GM12878 (cell line): ENCODE measurements at regions not wholly inside any gene's neighbourhood (a gene's known extent, or its start where the extent isn't known, plus 50 kb on each side); places are given as distances from the start of the nearest gene placed in this dataset.

Experiments used
- ATAC-seq: fragments of 200-7000 bp; cut with Tn5 transposase; 3 replicates; pipeline ENCODE4 v1.9.1; 2020; ENCODE audit warnings: mild to moderate bottlenecking, moderate library complexity
- BruUV-seq: library from RNA; stranded (reverse); fragments of 400-500 nt; replicated peaks from 2 replicates; lab custom pipeline; 2021; lab: Mats Ljungman, UMichigan
- CTCF ChIA-PET: fragments of 300-600 bp; sonication (Branson Sonifier 250); formaldehyde crosslinking; extraction: SDS; loops from one replicate; lab custom pipeline; 2021; ENCODE audit warnings: inconsistent platforms; lab: Yijun Ruan, JAX
- POLR2A ChIA-PET: fragments of 350-600 bp; formaldehyde crosslinking; extraction: SDS; loops from one replicate; lab custom pipeline; 2021; ENCODE audit warnings: inconsistent platforms; lab: Charles Lee
- RAD21 ChIA-PET: fragments of 300-600 bp; sonication (Branson Sonifier 250); formaldehyde crosslinking; loops from one replicate; lab custom pipeline; 2023; ENCODE audit warnings: antibody characterized with exemption; ENCODE audit not compliant: unreplicated experiment; lab: Charles Lee
- SMC1A ChIA-PET: fragments of 300-600 bp; sonication (Branson Sonifier 250); formaldehyde crosslinking; loops from one replicate; lab custom pipeline; 2023; ENCODE audit not compliant: unreplicated experiment, uncharacterized antibody; lab: Charles Lee
- DNase-seq: peaks from one replicate; pipeline ENCODE4 v3.0.0-alpha.2; 2011; ENCODE audit warnings: low read depth, low spot score
- FAIRE-seq: peaks from 3 replicates; lab custom pipeline; 2011; peaks lifted over from hg19 to GRCh38; lab: Jason Lieb, UNC
- H2AFZ ChIP-seq: 2 replicates; pipeline ENCODE4 v1.6.0; 2011; ENCODE audit warnings: low read depth, low read length, control low read depth; ENCODE audit not compliant: control insufficient read depth
- H3K27ac ChIP-seq: 2 replicates; pipeline ENCODE4 v1.5.1; 2011; ENCODE audit warnings: control low read depth; ENCODE audit not compliant: control insufficient read depth, insufficient read depth
- H3K27me3 ChIP-seq, 2 experiments: replicated peaks in 1 of 2; 2 replicates each; pipeline versions ENCODE4 v1.6.0 to v1.6.1; 2011; ENCODE audit warnings: low read length in 1 of 2; ENCODE audit not compliant: control insufficient read depth in 2 of 2, insufficient read depth in 2 of 2
- H3K36me3 ChIP-seq, 2 experiments: 2 replicates each; pipeline ENCODE4 v1.5.1; 2011; ENCODE audit warnings: low read length in 1 of 2; ENCODE audit not compliant: control insufficient read depth in 2 of 2, insufficient read depth in 2 of 2
- H3K4me1 ChIP-seq: 2 replicates; pipeline ENCODE4 v1.6.1; 2011; ENCODE audit warnings: mild to moderate bottlenecking, low read length, moderate library complexity, mixed read lengths; ENCODE audit not compliant: control insufficient read depth, insufficient read depth
- H3K4me2 ChIP-seq: 2 replicates; pipeline ENCODE4 v1.6.0; 2011; ENCODE audit warnings: control low read depth; ENCODE audit not compliant: control insufficient read depth, insufficient read depth
- H3K4me3 ChIP-seq: fragments of 200-600 bp; sonication (generic); 2 replicates; pipeline ENCODE4 v1.5.1; 2016
- H3K79me2 ChIP-seq: 2 replicates; pipeline ENCODE4 v1.6.0; 2011; ENCODE audit warnings: low read length; ENCODE audit not compliant: control insufficient read depth, insufficient read depth
- H3K9ac ChIP-seq: 2 replicates; pipeline ENCODE4 v1.8.0; 2011; ENCODE audit warnings: low read length, control low read depth, mixed read lengths; ENCODE audit not compliant: control insufficient read depth, insufficient read depth
- H3K9me3 ChIP-seq: replicated peaks from 3 replicates; pipeline ENCODE4 v1.5.1; 2011; ENCODE audit warnings: mild to moderate bottlenecking, low read length; ENCODE audit not compliant: control insufficient read depth, insufficient read depth
- H4K20me1 ChIP-seq: 2 replicates; pipeline ENCODE4 v1.6.0; 2011; ENCODE audit not compliant: control insufficient read depth, insufficient read depth
- ATF7 ChIP-seq: fragments of 450-650 bp; IDR thresholded peaks from 2 replicates; pipeline ENCODE4 v1.6.1; 2016; ENCODE audit warnings: low read depth, mild to moderate bottlenecking
- CEBPB ChIP-seq, 2 experiments: fragments of 150-350 bp in 1 of 2; IDR thresholded peaks; 2 replicates each; pipeline ENCODE4 v1.6.1; 2012 to 2014; ENCODE audit warnings: low read depth in 2 of 2, low read length in 2 of 2, borderline replicate concordance in 1 of 2, inconsistent platforms in 1 of 2
- CTCF ChIP-seq, 3 experiments: IDR thresholded peaks in 2 of 3; conservative IDR thresholded peaks in 1 of 3; 2 replicates each; pipeline ENCODE4 v1.5.1; 2011; ENCODE audit warnings: low read depth in 3 of 3, low read length in 3 of 3, mild to moderate bottlenecking in 3 of 3, control low read depth in 2 of 3, moderate library complexity in 2 of 3, inconsistent platforms in 1 of 3, mixed read lengths in 1 of 3; ENCODE audit not compliant: control insufficient read depth in 2 of 3, insufficient read depth in 1 of 3; ENCODE audit errors: extremely low read depth in 1 of 3
- DPF2 ChIP-seq: fragments of 450-650 bp; IDR thresholded peaks from 2 replicates; pipeline ENCODE4 v1.6.1; 2017; ENCODE audit warnings: mild to moderate bottlenecking
- KLF5 ChIP-seq: fragments of 450-650 bp; IDR thresholded peaks from 2 replicates; pipeline ENCODE4 v1.6.1; 2014; ENCODE audit warnings: mild to moderate bottlenecking; ENCODE audit not compliant: partially characterized antibody
- NFYB ChIP-seq: IDR thresholded peaks from 2 replicates; pipeline ENCODE4 v1.6.1; 2011; ENCODE audit warnings: low read depth, mild to moderate bottlenecking, low read length, improper control_type of control experiment, moderate library complexity; ENCODE audit not compliant: insufficient read depth
- NKRF ChIP-seq: fragments of 450-650 bp; conservative IDR thresholded peaks from 2 replicates; pipeline ENCODE4 v1.6.1; 2017; ENCODE audit warnings: mild to moderate bottlenecking, moderate library complexity
- NR2C1 ChIP-seq: fragments of 450-650 bp; IDR thresholded peaks from 2 replicates; pipeline ENCODE4 v1.6.1; 2017; ENCODE audit warnings: antibody characterized with exemption, mild to moderate bottlenecking, moderate library complexity
- NR2C2 ChIP-seq: IDR thresholded peaks from 2 replicates; pipeline ENCODE4 v1.6.1; 2011; ENCODE audit warnings: borderline replicate concordance, low read depth; ENCODE audit not compliant: control insufficient read depth, insufficient read length
- NR2F1 ChIP-seq: fragments of 450-650 bp; conservative IDR thresholded peaks from 2 replicates; pipeline ENCODE4 v1.6.1; 2017; ENCODE audit warnings: mild to moderate bottlenecking
- RCOR1 ChIP-seq: conservative IDR thresholded peaks from 2 replicates; pipeline ENCODE4 v1.6.1; 2012; ENCODE audit warnings: low read depth, low read length, improper control_type of control experiment
- RELA ChIP-seq: fragments of 450-650 bp; IDR thresholded peaks from 2 replicates; pipeline ENCODE4 v1.8.0; 2014; ENCODE audit warnings: borderline replicate concordance; ENCODE audit not compliant: partially characterized antibody
- RELB ChIP-seq: fragments of 450-650 bp; IDR thresholded peaks from 2 replicates; pipeline ENCODE4 v1.6.1; 2017; ENCODE audit warnings: low read depth, mild to moderate bottlenecking, moderate library complexity
- RUNX3 ChIP-seq: IDR thresholded peaks from 2 replicates; pipeline ENCODE4 v1.6.1; 2012; ENCODE audit warnings: low read length, inconsistent platforms
- SIX5 ChIP-seq: IDR thresholded peaks from 2 replicates; pipeline ENCODE4 v1.6.1; 2011; ENCODE audit warnings: mild to moderate bottlenecking, low read depth, low read length, moderate library complexity; ENCODE audit not compliant: severe bottlenecking
- SPI1 ChIP-seq: IDR thresholded peaks from 2 replicates; pipeline ENCODE4 v1.6.1; 2011; ENCODE audit warnings: low read depth, mild to moderate bottlenecking, low read length, moderate library complexity, borderline replicate concordance; ENCODE audit not compliant: insufficient read depth
- SUZ12 ChIP-seq: fragments of 200-600 bp; sonication (generic); IDR thresholded peaks from one replicate; pipeline ENCODE4 v1.6.1; 2018; ENCODE audit warnings: antibody characterized with exemption, mild to moderate bottlenecking; ENCODE audit not compliant: unreplicated experiment
- WGBS: methylation state at CpG from one replicate; pipeline ENCODE4 v1.1.6; 2016; ENCODE audit warnings: low lambda C conversion rate; ENCODE audit not compliant: insufficient replicate concordance, insufficient coverage; ENCODE audit errors: missing lambda C conversion rate; 5-methylcytosine and 5-hydroxymethylcytosine counted together
- in situ Hi-C: fragments of 300-500 bp; cut with MboI; formaldehyde crosslinking; loops from 9 replicates; pipeline ENCODE4 v1.14.3; 2018; ENCODE audit warnings: mixed read lengths
- intact Hi-C: fragments of 100-400 bp; cut with micrococcal nuclease; formaldehyde crosslinking; loops from one replicate; pipeline ENCODE4 v1.14.2; 2022; ENCODE audit not compliant: unreplicated experiment

- TF ChIP-seq NKRF (no peak), NFYB (no peak), SPI1 (no peak), CEBPB (IDR thresholded peaks at IDR 0.05; ENCODE audit: borderline replicate concordance in 1 of 2, low read depth in 2 of 2, low read length in 2 of 2) (no peak), NR2C2 (no peak), KLF5 (no peak), RELA (no peak), ATF7 (no peak), RCOR1 (no peak)
Measured at GRCh38 chr13:44746690-44747089, 170.6 kb upstream of the TSC22D1 start (continued).

- no TSS peak for BruUV-seq
- RAD21 ChIA-PET, result no interaction called here
- no peak overlapping the region for H2AFZ ChIP-seq
- CTCF ChIA-PET, result no interaction called here
- SMC1A ChIA-PET, result no interaction called here
- H3K27me3 ChIP-seq, result no peaks in the 10 kb centered on the region
- POLR2A ChIA-PET, result no interaction called here
- no peak overlapping the region for H3K4me2 ChIP-seq
- no peak overlapping the region for H3K4me3 ChIP-seq
- H4K20me1 ChIP-seq, result no peaks in the 10 kb centered on the region
- H3K79me2 ChIP-seq, result no peaks in the 10 kb centered on the region
- in situ Hi-C loops (no loop called here), intact Hi-C loops (no loop called here)
- DNase-seq (no peak), ATAC-seq (no peak), FAIRE-seq (no peak)
- no peak overlapping the region for H3K9ac ChIP-seq
- H3K4me1 ChIP-seq, result no peaks in the 10 kb centered on the region
- no peaks in the 10 kb centered on the region for H3K36me3 ChIP-seq
- no peaks in the 10 kb centered on the region; the same call in 2 of the 3 replicates for H3K9me3 ChIP-seq
- WGBS, result 49% methylated on average over 10 of the region's 10 CpGs
- no peak overlapping the region for H3K27ac ChIP-seq
- TF ChIP-seq NR2F1 (no peak), CTCF (IDR thresholded peaks at IDR 0.05 in 2 of 3, conservative IDR thresholded peaks at IDR 0.05 in 1 of 3; ENCODE audit: control insufficient read depth in 2 of 3, extremely low read depth in 1 of 3, insufficient read depth in 1 of 3, low read depth in 3 of 3, low read length in 3 of 3) (no peak), SIX5 (no peak), NR2C1 (no peak), SUZ12 (no peak), DPF2 (no peak), RELB (no peak), RUNX3 (no peak)
Measured at GRCh38 chr13:44744880-44745633, 168.9 kb upstream of the TSC22D1 start.
